Activated CD4-positive, alpha-beta T cell treated with anti-CD3 and anti-CD28 coated beads, Interleukin-2, Interleukin-4, amounts not matched to agents 100 ng/mL and 50 ng/mL, durations not matched to agents 16 hours and 8 hours (primary cell): ENCODE measurements at regions not wholly inside any gene's neighbourhood (a gene's known extent, or its start where the extent isn't known, plus 50 kb on each side); places are given as distances from the start of the nearest gene placed in this dataset.
A peak's percentile ranks its signal among the peaks of the same experiment; 100 is the strongest.
"Not testable (repeated sequence)": the region's sequence is repeated elsewhere in the genome, so short reads cannot be mapped to it uniquely, and the experiment has no call there.

Experiments
- DNase-seq: peaks from one replicate; pipeline ENCODE4 v3.0.0-alpha.2; 2020; ENCODE audit warnings: low spot score

DNA sequence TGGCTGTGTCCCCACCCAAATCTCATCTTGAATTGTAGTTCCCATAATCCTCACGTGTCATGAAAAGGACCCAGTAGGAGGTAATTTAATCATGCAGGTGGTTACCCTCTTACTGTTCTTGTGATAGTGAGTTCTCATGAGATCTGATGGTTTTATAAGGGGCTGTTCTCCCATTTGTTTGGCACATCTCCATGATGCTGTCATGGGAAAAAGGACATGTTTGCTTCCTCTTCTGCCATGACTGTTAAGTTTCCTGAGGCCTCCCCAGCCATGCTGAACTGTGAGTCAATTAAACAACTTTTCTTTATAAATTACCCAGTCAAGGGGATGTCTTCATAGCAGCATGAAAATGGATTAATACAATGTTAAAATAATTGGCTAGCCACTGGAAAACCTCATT is 243.3 kb upstream of the MKLN1 start:
- not testable (repeated sequence) for DNase-seq

- no peak for DNase-seq
These were observed 239.7 kb upstream of the MKLN1 start for GRCh38 chr7:131087756-131088658.

DNA sequence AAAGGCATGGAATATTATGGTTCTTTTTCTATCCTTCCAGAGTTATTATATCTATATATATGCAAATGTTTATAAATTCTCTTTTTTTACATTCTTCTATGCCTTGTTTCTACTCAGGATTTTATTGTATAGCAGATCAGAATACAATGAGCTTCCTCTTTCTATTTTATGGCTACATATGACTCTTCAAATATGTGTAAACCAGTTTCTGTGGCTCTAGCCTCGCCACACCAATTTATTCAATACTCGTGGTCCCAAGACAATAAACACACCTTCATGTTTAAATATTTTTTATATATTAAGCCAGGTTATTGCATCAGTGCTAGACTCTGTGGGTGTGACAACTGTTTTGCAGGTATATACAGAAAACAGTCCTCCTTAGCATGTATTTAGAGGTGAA is 237.5 kb upstream of the MKLN1 start:
- no peak for DNase-seq

DNA sequence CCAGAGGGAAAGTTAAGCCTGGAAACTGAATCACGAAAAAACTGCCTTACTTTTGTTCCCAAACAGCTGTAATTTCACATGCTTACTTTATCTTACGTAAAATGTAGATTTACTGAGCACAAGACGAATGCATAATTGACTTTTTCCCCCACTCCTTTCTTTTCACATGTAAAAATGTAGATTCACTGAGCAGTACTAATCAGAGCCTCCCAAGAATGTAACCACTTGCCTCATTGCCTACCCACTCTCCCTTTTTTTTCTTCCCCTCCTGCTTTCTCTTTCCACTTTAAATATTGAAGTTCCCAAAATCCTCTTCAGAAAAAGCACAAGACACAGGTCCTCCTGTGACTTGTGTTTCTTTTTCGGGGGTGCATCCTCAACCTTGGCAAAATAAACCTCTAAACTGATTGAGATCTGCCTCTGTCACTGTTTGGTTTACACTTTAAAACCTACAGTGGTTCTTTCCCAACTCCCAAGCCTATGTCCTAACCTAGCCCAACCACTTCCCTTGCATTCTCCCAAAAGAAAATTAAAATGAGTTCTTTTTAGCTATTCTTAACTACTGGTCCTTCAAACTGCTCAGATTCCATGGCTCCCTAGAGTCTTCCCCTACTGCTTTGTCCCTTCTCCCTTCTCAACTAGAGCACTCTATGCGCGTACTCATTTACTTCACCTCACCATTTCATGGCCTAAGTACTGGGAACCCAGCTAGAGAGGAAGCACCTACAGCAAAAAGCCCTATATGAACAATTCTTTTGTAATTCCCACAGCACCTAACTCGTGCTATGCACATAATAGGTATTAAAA is 236.6 kb upstream of the MKLN1 start:
- no peak for DNase-seq

DNA sequence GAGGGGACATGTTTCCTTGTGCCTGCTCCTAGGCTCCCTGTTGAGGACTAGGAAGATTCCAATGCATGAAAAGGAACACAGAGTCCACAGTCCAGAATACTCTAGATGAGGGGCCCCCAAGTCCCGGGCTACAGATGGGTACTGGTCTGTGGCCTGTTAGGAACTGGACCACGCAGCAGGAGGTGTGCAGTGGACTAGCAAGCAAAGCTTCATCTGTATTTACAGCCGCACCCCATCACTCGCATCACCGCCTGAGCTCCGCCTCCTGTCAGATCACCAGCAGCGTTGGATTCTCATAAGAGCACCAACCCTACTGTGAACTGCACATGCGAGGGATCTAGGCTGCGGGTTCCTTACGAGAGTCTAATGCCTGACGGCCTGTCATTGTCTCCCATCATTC is 233.0 kb upstream of the MKLN1 start:
- DNase-seq: no peak

DNA sequence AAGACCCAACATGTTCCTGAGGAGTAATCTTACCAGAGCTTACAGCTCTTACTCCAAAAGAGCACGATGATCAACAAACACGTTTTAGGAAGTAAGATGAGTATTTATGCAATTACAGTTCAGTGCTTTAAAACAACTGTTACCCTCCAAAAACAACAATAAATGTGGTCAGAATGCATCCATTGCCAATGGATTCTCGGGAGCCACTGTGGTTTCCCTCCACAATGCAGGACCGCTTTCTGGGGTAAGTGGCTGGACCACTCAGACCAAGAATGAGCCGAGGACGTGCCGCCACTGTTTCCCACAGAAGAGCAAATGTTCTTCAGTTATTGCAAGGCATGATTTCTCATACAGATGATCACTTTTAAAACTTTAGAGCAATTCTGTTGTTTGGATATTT is 232.3 kb upstream of the MKLN1 start:
- DNase-seq: no peak

- no peak for DNase-seq
These were observed 231.3 kb upstream of the MKLN1 start for GRCh38 chr7:131096267-131096927.

- DNase-seq: peak; percentile 61
These were observed 229.9 kb upstream of the MKLN1 start for GRCh38 chr7:131097662-131098376.

DNA sequence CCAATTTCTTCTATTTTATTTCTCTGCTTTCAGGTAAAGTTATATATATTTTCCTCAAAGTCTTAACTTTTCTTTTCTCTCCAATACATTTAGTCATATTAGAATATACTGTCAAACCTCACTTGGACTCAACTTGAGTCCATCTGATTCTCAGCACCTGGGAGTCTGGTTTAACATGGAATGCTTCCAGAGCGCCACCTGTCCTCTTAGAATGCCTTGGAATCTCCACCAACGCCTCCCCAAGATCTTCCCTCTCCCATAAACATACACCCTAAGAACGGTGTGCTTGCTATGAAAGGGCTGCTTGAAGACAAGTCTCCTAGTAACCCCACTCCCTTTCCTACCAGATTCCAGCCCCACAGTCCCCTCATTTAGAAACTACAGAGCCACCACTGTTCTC is 229.1 kb upstream of the MKLN1 start:
- DNase-seq: no peak

- DNase-seq: no peak
These were observed 227.2 kb upstream of the MKLN1 start for GRCh38 chr7:131100357-131101054.

DNA sequence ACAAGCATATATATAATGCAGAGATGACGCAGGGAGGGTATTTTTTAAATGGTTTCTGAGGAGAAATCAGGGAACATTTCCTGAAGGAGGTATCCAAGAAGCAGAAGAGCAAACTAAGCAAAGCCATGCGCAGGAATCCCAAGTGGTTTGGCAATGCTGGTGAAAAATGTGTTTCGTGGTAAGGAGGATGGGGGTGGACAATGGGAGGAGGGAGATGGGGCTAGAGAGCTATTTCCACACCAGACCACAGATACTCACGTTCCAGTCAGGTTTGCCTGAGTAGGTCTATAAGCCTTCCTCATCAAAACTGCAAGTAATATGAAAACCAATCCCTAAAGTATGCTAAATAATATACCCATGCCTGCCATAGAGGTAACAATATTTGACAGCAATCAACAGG is 223.7 kb upstream of the MKLN1 start:
- DNase-seq: no peak

GRCh38 chr7:131104596-131105293 is 222.9 kb upstream of the MKLN1 start:
- no peak for DNase-seq

GRCh38 chr7:131105294-131105798 is 222.3 kb upstream of the MKLN1 start:
- DNase-seq: no peak

DNA sequence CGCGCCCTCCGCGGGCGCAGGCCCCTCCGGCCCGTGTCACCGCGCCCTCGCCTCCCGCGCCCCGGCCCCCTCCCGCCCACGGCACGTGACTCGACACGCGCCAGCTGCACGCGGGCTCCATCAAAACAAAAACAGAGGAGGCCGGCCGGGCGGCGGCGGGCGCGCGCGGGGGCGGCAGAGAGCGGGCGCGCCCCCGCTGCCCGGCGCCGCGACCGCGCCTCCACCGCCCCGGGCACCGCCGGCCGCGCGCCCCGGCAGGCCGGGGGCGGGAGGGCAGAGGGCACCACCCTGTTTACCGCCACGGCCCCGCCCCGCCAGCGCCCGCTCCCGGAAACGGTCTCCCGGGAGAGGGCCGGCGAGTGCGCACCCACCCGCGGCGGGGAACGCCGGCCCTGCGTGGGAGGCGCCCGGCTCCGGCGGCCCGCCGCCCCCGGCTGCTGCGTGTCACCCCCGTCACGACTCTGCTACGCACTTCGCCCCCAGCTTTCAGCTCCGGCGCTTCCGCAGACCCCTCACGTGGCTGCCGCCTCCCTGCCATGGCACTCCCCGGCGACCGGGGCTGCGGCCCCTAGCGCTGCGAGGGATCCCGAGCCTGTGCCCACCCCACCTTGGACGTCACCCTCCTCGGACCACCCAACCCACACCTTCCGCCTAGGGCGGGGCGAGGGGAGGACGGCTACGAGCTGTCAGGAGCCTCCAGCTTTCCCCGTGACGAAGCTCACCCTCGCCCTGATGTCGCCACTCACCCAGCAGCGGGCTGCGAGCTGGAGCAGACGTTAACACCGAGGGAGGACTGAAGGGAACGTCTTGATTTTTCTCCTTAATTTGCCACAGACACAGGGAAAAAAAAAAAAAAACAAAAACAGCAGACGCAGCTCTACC is 221.6 kb upstream of the MKLN1 start:
- DNase-seq: peak; percentile 64

DNA sequence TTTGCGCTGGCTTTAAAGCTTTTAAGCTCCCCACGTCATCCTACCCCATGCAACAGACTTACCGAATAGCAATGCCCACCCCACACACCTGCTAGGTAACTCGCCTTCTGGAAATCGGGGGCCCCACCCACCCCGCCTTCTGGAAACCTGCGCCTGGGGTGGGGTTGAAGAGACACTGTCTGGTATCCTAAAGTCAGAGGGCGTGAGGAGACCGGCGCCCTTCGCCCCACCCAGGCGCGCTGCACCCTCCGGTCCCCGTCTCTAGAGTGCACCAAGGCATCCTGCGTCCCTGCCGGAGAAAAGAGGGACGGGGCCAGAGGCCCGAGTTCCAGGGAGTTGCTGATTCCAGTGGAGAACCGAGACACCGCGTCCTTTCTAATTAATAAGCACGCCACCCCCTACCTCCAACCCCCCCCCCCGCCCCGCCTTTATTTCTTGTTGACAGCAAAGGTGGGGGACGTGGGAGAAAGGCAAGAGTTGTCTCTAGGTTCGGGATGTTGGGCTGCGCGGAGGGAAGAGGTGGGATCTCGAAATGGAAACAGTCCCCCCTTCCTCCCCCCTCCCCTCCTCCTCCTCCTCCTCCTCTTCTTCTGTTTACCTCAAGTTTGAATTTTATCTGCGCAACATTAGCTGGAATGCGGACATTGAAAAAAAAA is 220.9 kb upstream of the MKLN1 start:
- DNase-seq: no peak

DNA sequence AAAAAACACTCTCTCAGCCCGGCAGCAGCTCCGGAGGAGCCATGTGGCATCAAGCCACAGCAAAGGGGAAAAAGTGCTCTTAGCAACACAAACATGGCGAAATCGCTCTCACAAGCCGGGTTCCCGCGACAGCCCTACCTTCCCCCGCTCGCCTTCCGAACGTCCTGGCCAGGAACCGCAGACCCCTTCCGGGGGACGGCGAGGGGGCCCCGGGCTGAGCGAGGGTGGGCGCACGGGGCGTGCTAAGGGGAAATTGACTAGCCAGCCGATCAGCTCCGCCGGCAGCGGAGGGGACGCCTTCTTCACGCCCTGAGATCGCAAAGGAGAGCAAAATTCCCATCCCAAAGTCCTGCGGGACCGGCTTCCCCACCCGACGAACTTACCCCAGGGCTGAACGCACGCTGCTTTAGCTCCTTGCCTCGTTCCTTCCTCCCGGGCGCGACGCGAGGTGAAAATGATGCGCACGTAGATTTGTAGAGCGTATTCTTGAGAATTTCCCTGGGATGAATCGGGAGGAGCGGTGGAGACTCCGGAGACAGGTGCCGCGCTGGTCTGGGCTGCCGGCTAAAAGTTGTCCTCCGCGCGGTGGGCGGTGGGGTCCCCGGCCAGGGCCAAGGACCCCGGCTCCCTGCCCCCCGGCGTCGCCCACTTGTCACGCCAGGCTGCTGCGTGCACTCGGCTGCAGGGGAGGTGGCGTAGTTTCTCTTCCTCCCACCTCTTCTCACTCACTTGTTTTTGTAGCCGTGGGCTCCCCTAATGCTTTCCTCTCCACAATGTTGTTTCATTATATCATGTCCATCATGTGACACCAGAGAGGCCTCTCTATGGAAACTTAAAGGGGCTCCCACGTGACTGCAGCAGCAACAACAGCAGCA is 220.1 kb upstream of the MKLN1 start:
- peak; percentile 88 for DNase-seq

DNA sequence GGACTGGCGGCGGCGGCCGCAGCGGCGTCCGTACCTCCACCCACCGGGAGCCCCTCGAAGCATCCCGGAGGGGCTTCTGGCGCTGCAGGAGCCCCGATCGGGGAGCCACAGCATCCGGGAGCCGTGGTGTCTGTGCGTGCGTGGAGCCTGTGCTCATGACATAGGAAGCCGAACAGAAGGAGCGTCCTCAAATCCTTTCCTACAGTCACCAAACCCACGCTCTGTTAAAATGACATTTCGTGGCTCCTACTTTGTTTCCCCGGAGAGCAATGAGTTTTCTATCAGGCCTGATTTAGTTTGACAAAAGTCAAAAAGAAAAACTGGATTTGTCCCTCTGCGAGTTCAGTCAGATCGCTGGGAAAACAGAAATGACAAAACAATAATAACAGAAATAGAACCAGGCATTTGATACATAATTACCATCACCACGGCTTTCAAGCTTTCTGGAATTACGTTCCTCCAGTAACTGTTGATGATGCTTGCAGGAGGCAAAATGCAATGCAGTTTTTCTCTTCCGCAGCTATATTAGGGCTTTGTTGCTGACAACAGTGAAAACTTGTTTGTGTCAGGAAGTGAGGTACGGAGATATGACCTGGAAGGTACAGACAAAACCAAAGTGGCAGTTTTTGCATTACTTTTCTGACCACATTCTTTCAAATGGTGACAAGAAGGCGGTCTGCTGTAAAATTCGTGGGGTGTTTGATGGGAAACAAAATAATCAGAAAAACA is 219.3 kb upstream of the MKLN1 start:
- peak; percentile 91 for DNase-seq
